NCI-H1417 (cell line): ENCODE measurements at regions not wholly inside any gene's neighbourhood (a gene's known extent, or its start where the extent isn't known, plus 50 kb on each side); places are given as distances from the start of the nearest gene placed in this dataset.
"Not testable (repeated sequence)": the region's sequence is repeated elsewhere in the genome, so short reads cannot be mapped to it uniquely, and the experiment has no call there.

Experiments
- DNase-seq, 3 experiments: peaks; one replicate each; lab custom pipeline; 2025; lab: John Stamatoyannopoulos, UW

DNA sequence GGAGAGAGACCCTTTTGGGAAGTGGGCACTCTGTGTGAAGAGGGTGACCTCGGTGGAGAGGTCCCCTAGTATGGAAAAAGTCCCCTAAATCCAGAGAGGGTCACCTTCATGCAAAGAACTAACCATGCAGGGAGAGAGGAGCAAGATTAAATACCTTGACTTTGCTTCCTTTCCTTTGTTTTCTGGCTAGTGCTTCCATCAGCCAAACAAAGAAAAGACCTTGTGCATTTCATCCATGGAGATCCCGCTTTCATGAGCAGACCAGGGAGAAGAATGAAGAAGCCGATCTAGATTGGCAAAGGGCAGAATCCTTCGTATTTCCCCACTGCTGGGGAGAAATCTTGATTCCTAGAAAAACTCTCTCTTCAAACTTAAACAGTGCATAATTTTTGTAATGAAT, 813.3 kb upstream of the CDH6 start:
- DNase-seq = no peak

GRCh38 chr5:30376848-30377247, 816.6 kb upstream of the CDH6 start:
- DNase-seq = no peak

DNA sequence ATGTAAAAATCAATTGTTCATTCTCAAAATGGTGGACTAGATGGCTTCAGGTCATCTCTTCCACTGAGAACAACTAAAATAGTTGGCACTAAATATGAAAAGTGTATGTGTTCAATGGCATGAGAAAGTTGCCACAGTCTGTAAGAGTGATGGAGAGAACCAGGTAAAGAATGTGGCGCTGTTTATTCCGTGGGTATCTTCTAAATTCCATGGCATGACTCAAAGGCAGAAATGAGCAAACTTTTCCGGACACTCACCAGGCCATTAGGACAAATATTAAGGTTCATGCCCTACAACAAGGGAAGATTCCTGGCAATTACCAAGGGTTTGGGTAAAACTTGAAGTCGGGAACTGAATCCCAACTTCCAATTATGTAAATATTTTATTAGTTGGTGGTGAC, 825.4 kb upstream of the CDH6 start:
- no peak for DNase-seq

DNA sequence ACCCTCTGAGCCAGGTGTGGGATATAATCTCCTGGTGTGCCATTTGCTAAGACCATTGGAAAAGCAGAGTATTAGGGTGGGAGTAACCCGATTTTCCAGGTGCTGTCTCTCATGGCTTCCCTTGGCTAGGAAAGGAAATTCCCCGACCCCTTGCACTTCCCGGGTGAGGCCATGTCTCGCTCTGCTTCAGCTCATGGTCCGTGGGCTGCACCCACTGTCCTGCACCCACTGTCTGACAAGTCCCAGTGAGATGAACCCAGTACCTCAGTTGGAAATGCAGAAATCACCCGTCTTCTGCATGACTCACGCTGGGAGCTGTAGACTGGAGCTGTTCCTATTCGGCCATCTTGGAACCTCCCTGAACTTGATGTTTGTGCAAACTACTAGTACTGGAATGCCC, 828.5 kb upstream of the CDH6 start:
- not testable (repeated sequence) for DNase-seq

DNA sequence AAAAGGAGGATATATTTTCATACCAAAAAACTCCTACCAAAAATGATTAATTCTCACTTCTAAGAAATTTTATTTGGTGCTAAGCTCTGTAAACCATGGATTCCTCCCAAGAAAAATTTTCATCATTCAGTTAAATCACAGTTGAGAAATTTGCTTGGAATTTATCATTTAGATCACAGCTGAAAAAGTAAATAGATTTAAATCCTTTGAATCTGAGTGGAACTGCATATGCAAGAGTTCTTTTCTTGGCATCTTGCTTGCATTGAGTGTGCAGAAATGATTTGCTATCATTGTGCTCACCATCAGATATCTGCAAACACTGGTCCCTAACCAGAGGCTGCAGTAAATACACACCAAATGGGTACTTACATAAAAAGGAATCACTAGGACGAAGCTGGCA, 836.1 kb upstream of the CDH6 start:
- DNase-seq = no peak

- no peak for DNase-seq
These were observed 837.8 kb upstream of the CDH6 start for GRCh38 chr5:30355675-30356074.

DNA sequence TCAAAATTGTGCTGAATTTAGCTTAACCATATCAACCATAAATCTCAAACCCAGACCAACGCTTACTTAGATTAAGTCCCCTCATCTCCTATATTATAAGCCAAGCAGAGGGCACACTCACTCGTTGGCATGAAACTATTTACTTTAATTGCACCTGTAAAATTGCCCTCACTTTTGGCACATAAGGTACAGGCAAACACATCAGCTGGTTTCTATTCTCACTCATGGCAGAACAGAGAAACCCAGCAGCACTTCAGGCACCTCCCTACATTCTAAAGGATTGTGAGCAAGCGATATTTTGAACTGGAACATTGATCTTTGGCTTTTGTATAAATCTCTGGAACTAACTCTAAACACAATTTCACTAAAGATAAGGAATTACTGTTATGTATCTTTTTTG, 845.6 kb upstream of the CDH6 start:
- DNase-seq = no peak

GRCh38 chr5:30345539-30346345, 847.7 kb upstream of the CDH6 start:
- not testable (repeated sequence) for DNase-seq

DNA sequence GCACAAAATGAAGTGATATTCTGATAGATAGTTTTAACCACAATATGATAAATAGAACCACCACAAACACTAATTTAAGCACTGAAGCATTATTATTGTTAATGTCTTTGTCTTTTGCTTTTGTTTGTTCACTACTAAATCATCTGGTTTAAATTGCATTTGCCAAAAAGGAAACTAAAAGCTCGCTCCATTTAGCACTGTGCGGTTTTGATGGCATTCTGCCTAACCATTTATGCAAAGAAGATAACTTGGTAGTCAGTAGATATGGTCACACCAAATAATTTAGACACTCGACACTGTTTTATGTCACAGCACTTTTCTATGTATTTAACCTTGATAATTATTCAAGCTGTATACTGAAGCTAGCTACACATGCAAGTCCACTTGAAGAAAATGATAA, 849.8 kb upstream of the CDH6 start:
- DNase-seq = peak in 2 of 3 experiments; percentile 20 to 69

DNA sequence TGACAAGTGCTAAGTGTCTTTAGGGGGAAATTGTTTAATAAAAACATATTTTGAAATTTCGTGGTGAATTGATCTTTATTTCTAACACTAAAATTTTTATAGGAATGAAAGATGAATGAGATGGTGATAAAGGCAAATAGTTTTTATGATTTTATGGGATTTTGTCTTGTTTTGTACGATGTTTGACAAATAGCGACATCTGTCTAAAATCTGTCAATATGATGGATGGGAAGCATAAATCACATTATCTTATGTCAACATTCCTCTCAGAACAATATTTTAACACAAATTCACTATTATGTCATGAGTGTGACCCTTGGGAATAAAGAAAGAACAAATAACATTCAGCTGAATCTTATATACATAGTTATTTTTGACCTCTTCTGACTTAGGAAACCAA, 852.0 kb upstream of the CDH6 start:
- peak in 1 of 3 experiments; percentile 47 for DNase-seq

- no peak for DNase-seq
These were observed 856.4 kb upstream of the CDH6 start for GRCh38 chr5:30337084-30337573.

GRCh38 chr5:30331534-30331933, 862.0 kb upstream of the CDH6 start:
- no peak for DNase-seq

GRCh38 chr5:30325795-30326194, 867.7 kb upstream of the CDH6 start:
- no peak for DNase-seq

GRCh38 chr5:30324083-30324482, 869.4 kb upstream of the CDH6 start:
- DNase-seq = no peak

- no peak for DNase-seq
These were observed 905.6 kb upstream of the CDH6 start for GRCh38 chr5:30287890-30288289.

DNA sequence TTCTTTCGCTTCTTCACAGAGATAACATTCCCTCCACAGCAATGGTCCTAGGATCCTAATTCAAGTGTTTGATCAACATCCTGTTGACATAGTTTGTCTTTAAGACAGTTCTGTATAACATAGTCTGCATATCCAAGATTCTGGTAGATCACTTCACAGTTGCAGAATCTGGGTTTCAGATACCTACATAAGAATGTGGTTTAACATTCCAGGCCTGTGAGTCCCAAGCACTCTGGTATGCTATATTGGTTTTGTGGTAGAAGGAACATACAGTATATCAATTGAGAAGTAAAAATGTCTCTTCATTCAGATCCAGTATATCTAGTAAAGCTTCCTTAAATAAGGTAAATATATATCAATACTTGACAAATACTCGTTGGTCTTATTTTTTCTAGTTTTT, 914.2 kb upstream of the CDH6 start:
- no peak for DNase-seq

DNA sequence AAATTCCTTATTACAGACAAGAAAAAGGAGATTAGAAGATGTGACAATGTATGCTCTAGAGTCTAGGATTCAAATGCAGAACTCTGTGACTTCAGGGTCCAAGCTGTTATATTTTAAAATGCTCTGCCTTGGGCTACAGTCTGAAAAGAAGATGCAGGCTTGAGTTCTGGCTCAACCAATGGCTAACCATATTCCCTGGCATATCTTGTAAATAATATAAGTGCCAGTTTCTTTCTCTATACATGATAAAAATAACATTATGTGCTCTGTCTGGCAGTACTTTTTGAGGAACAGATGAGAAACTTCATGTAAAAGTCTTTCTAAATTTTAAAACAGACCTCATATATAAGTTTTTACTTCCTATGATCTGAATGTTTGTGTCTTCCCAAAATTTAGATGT, 926.5 kb upstream of the CDH6 start:
- DNase-seq = no peak

DNA sequence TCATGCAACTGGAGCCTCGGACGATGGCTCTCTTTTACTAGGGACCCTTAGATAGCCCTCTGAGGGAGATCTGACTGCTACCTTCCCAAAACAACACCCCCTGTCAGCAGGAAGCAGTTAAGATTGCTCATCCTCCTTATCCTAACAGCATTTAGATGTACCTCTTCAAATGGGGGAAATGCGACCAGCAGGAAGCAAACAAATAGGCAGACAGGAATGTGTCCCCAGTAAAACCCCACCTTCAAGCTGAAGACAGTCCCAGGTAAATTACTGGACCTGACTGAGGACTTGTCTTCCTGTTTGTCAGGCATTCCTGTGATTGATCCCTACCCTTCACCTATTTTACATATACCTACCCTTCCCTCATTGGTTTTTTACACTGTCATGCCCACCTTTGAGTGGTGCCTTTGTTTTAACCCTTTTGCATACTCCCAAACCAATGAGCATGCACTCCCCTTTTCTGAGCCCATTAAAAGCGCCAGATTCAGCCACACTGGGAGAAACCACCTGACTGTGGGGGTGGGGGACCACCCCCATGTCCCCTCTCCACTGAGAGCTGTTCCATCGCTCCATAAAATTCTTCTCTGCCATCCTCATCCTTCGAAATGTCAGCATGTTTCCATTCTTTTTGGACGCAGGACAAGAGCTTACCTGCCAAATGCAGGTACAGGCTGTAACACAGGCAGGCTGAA, 954.0 kb upstream of the CDH6 start:
- no peak for DNase-seq

GRCh38 chr5:30237189-30237588, 956.3 kb upstream of the CDH6 start:
- no peak for DNase-seq

DNA sequence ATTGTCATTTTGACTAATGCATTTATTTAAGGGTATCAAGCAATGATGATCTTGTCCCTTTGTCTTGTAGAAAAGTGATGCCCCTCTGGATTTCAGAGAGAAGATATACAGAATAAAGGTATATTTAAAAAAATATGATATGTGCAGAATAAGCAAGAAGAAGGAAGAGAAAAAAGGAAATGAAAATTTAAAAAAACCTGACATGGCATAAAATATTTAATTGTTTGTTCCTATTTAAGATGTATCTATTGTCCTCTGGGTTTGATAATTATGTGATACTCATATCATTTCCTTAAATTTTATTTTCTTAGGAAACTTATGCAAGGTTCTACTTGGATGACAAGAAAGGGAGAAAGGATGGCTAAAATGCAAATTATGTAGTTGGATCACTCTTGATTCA, 983.7 kb upstream of the CDH6 start:
- no peak for DNase-seq

- no peak for DNase-seq
These were observed 995.8 kb upstream of the CDH6 start for GRCh38 chr5:30197662-30198061.

GRCh38 chr5:30195036-30195435, 998.5 kb upstream of the CDH6 start:
- DNase-seq = peak in 1 of 3 experiments; percentile 57

DNA sequence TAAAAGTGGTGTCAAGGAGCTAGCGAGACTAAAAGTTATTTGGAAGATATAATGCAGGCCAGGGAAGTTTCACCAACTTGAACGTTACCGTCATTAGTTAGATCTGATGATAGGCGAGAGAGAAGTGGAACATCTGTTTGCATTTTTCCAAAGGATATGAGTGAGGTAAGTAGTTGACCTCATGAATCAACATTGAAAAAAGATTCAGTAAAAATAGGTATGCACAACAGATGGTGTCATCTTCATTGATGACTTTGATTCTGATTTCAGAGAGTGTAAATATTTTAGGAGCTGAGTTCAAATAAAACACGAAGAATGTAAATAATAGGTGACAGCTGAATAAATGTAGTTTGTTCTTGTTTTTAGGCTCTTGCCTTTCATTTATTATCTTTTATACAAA, 998.9 kb upstream of the CDH6 start:
- peak in 1 of 3 experiments; percentile 57 for DNase-seq
